CD14-positive monocyte (primary cell): ENCODE measurements at regions not wholly inside any gene's neighbourhood (a gene's known extent, or its start where the extent isn't known, plus 50 kb on each side); places are given as distances from the start of the nearest gene placed in this dataset.

Source experiments
- DNase-seq, 3 donors: peaks; one replicate each; pipeline ENCODE4 v3.0.0-alpha.2; 2011 to 2022
- H2AFZ ChIP-seq: 2 replicates; pipeline ENCODE4 v1.6.0; 2012; ENCODE audit warnings: mild to moderate bottlenecking, low read depth, low read length, inconsistent platforms; ENCODE audit not compliant: insufficient read depth, poor library complexity, severe bottlenecking
- H3K27ac ChIP-seq, 2 donors: 1 replicate in 1 of 2; 2 replicates in 1 of 2; pipeline ENCODE4 v1.5.1; 2012 to 2013; ENCODE audit warnings: low read length in 2 of 2, control low read depth in 1 of 2, inconsistent platforms in 1 of 2, low read depth in 1 of 2, mild to moderate bottlenecking in 1 of 2
- H3K27me3 ChIP-seq, 2 donors: one replicate each; pipeline versions ENCODE4 v1.6.0 to v1.6.1; 2011 to 2013; ENCODE audit warnings: low read length in 2 of 2; ENCODE audit not compliant: control insufficient read depth in 2 of 2, insufficient read depth in 2 of 2
- H3K36me3 ChIP-seq, 2 donors: replicated peaks in 1 of 2; 1 replicate in 1 of 2; 2 replicates in 1 of 2; pipeline versions ENCODE4 v1.5.1 to v1.6.1; 2012 to 2013; ENCODE audit warnings: low read length in 2 of 2, control low read depth in 1 of 2, inconsistent platforms in 1 of 2, mild to moderate bottlenecking in 1 of 2; ENCODE audit not compliant: insufficient read depth in 2 of 2, control insufficient read depth in 1 of 2
- H3K4me1 ChIP-seq, 2 donors: 1 replicate in 1 of 2; 2 replicates in 1 of 2; pipeline versions ENCODE4 v1.5.1 to v1.6.1; 2012 to 2013; ENCODE audit warnings: low read length in 2 of 2, control low read depth in 1 of 2, inconsistent platforms in 1 of 2, mild to moderate bottlenecking in 1 of 2, moderate library complexity in 1 of 2; ENCODE audit not compliant: insufficient read depth in 2 of 2, control insufficient read depth in 1 of 2
- H3K4me2 ChIP-seq: replicated peaks from 2 replicates; pipeline ENCODE3; 2012; ENCODE audit warnings: low read length, moderate library complexity, mild to moderate bottlenecking; ENCODE audit not compliant: poor library complexity, severe bottlenecking; ENCODE audit errors: extremely low read depth
- H3K4me3 ChIP-seq, 3 experiments: fragments of 200-600 bp in 1 of 3; sonication (generic) in 1 of 3; replicated peaks in 1 of 3; 1 replicate in 2 of 3; 2 replicates in 1 of 3; pipeline ENCODE4 v1.5.1; 2011 to 2013; ENCODE audit warnings: low read length in 3 of 3, mild to moderate bottlenecking in 3 of 3, control low read depth in 2 of 3, low read depth in 2 of 3, inconsistent platforms in 1 of 3, moderate library complexity in 1 of 3
- H3K79me2 ChIP-seq: 2 replicates; pipeline ENCODE4 v1.6.0; 2012; ENCODE audit warnings: mild to moderate bottlenecking, control low read depth, inconsistent platforms, low read length, moderate library complexity; ENCODE audit not compliant: insufficient read depth
- H3K9ac ChIP-seq: 2 replicates; pipeline ENCODE4 v1.6.0; 2017; ENCODE audit warnings: low read length, mild to moderate bottlenecking; ENCODE audit not compliant: insufficient read depth, poor library complexity, severe bottlenecking
- H3K9me3 ChIP-seq, 2 donors: replicated peaks in 1 of 2; 1 replicate in 1 of 2; 2 replicates in 1 of 2; pipeline versions ENCODE4 v1.5.1 to v1.6.1; 2012 to 2013; ENCODE audit warnings: low read length in 2 of 2, control low read depth in 1 of 2; ENCODE audit not compliant: control insufficient read depth in 1 of 2, insufficient read depth in 1 of 2
- H4K20me1 ChIP-seq: 2 replicates; pipeline ENCODE4 v1.6.0; 2012; ENCODE audit warnings: mild to moderate bottlenecking, low read length, control low read depth, moderate library complexity; ENCODE audit not compliant: insufficient read depth
- H3K27ac Mint-ChIP-seq, 7 donors: one replicate each; pipeline ENCODE4 v1.8.0; 2020; ENCODE audit warnings: mild to moderate bottlenecking in 7 of 7, mixed read lengths in 7 of 7, moderate library complexity in 6 of 7, inconsistent platforms in 2 of 7
- H3K27me3 Mint-ChIP-seq, 3 donors: one replicate each; pipeline ENCODE4 v1.8.0; 2021 to 2022; ENCODE audit warnings: low read depth in 3 of 3, mild to moderate bottlenecking in 3 of 3, mixed read lengths in 3 of 3, moderate library complexity in 3 of 3, inconsistent platforms in 1 of 3
- H3K36me3 Mint-ChIP-seq, 2 donors: one replicate each; pipeline ENCODE4 v1.8.0; 2020; ENCODE audit warnings: mixed read lengths in 2 of 2, inconsistent platforms in 1 of 2, mild to moderate bottlenecking in 1 of 2
- H3K4me1 Mint-ChIP-seq: one replicate; pipeline ENCODE4 v1.8.0; 2020; ENCODE audit warnings: mild to moderate bottlenecking, mixed read lengths
- H3K4me3 Mint-ChIP-seq, 2 donors: one replicate each; pipeline ENCODE4 v1.8.0; 2020; ENCODE audit warnings: mild to moderate bottlenecking in 2 of 2, mixed read lengths in 2 of 2, moderate library complexity in 1 of 2
- H3K9me3 Mint-ChIP-seq, 7 donors: one replicate each; pipeline ENCODE4 v1.8.0; 2020 to 2022; ENCODE audit warnings: mixed read lengths in 7 of 7, mild to moderate bottlenecking in 6 of 7, moderate library complexity in 6 of 7, inconsistent platforms in 2 of 7
- CTCF ChIP-seq: fragments of 200-600 bp; IDR thresholded peaks from one replicate; pipeline ENCODE4 v1.8.0; 2022; ENCODE audit warnings: antibody characterized with exemption, mild to moderate bottlenecking
- WGBS: methylation state at CpG from one replicate; pipeline ENCODE4 v1.1.5; 2013; ENCODE audit warnings: missing lambda C conversion rate; ENCODE audit not compliant: insufficient coverage; 5-methylcytosine and 5-hydroxymethylcytosine counted together
- intact Hi-C, 2 donors: fragments of 100-400 bp; cut with micrococcal nuclease; formaldehyde crosslinking; loops; one replicate each; pipeline versions ENCODE4 v1.15.0 to v1.15.1; 2023

GRCh38 chr9:16210440-16210839 is 657.6 kb downstream of the CCDC171 start:
- no peaks in the 10 kb centered on the region for H4K20me1 ChIP-seq
- H3K27me3 Mint-ChIP-seq = peaks cover 3 to 5% (median 4%) of the 10 kb centered on the region in 3 donors
- H3K36me3 Mint-ChIP-seq = no peaks in the 10 kb centered on the region
- peaks cover 0 to 10% (median 4%) of the 10 kb centered on the region in 7 donors for H3K9me3 Mint-ChIP-seq
- H3K79me2 ChIP-seq = no peaks in the 10 kb centered on the region
- H3K9ac ChIP-seq = no peak overlapping the region
- no peak overlapping the region for H3K4me2 ChIP-seq
- TF ChIP-seq CTCF = no peak
- H3K9me3 ChIP-seq = no peaks in the 10 kb centered on the region
- WGBS = no CpG with 5 or more reads among the region's 1 CpG
- H2AFZ ChIP-seq = no peak overlapping the region
- no peaks in the 10 kb centered on the region for H3K36me3 ChIP-seq
- intact Hi-C loops = no loop called here
- no peaks in the 10 kb centered on the region for H3K27me3 ChIP-seq
- H3K4me1 ChIP-seq = no peaks in the 10 kb centered on the region
- H3K4me3 ChIP-seq = no peak overlapping the region
- H3K27ac Mint-ChIP-seq = no peak overlapping the region
- no peak for DNase-seq
- H3K4me1 Mint-ChIP-seq = no peaks in the 10 kb centered on the region
- H3K27ac ChIP-seq = no peak overlapping the region
- no peak overlapping the region for H3K4me3 Mint-ChIP-seq

GRCh38 chr9:16211946-16212345 is 658.5 kb downstream of the BNC2 start:
- intact Hi-C loops = no loop called here
- H3K9me3 Mint-ChIP-seq = peaks cover 0 to 10% (median 5%) of the 10 kb centered on the region in 7 donors
- H4K20me1 ChIP-seq = no peaks in the 10 kb centered on the region
- no peaks in the 10 kb centered on the region for H3K79me2 ChIP-seq
- H3K4me1 ChIP-seq = no peaks in the 10 kb centered on the region
- H3K9me3 ChIP-seq = no peaks in the 10 kb centered on the region
- H3K27me3 ChIP-seq = no peaks in the 10 kb centered on the region
- H3K4me1 Mint-ChIP-seq = no peaks in the 10 kb centered on the region
- H3K27me3 Mint-ChIP-seq = peaks cover 3 to 4% (median 3%) of the 10 kb centered on the region in 3 donors
- H3K36me3 Mint-ChIP-seq = no peaks in the 10 kb centered on the region
- no peak for DNase-seq
- no peak for TF ChIP-seq CTCF
- no peak overlapping the region for H3K4me3 ChIP-seq
- H3K4me3 Mint-ChIP-seq = no peak overlapping the region
- H2AFZ ChIP-seq = no peak overlapping the region
- H3K9ac ChIP-seq = no peak overlapping the region
- WGBS = 89% methylated on average over 1 of the region's 3 CpGs
- no peak overlapping the region for H3K4me2 ChIP-seq
- no peaks in the 10 kb centered on the region for H3K36me3 ChIP-seq
- no peak overlapping the region for H3K27ac Mint-ChIP-seq
- no peak overlapping the region for H3K27ac ChIP-seq
